Naive thymus-derived CD8-positive, alpha-beta T cell (primary cell): ENCODE measurements at regions not wholly inside any gene's neighbourhood (a gene's known extent, or its start where the extent isn't known, plus 50 kb on each side); places are given as distances from the start of the nearest gene placed in this dataset.

Experiments
- ATAC-seq, 2 donors: fragments of 150-1000 bp; cut with Tn5 transposase in 1 of 2; sonication (Bioruptor Pico), chemical (Tn5 transposase) in 1 of 2; 1 replicate in 1 of 2; 2 replicates in 1 of 2; pipeline ENCODE4 v1.10.0; 2021; ENCODE audit warnings: mild to moderate bottlenecking in 2 of 2, moderate library complexity in 2 of 2
- POLR2A ChIA-PET: fragments of 350-600 bp; sonication (Branson Sonifier 250); formaldehyde crosslinking; loops from one replicate; lab custom pipeline; 2021; ENCODE audit warnings: antibody characterized with exemption; lab: Charles Lee
- DNase-seq, 10 donors: peaks; one replicate each; pipeline versions ENCODE4 v3.0.0 to v3.0.0-alpha.2; 2020 to 2022
- H3K27ac Mint-ChIP-seq, 10 donors: one replicate each; pipeline ENCODE4 v1.8.0; 2020 to 2022; ENCODE audit warnings: mild to moderate bottlenecking in 10 of 10, mixed read lengths in 10 of 10, moderate library complexity in 4 of 10, inconsistent platforms in 1 of 10
- H3K27me3 Mint-ChIP-seq, 5 donors: one replicate each; pipeline ENCODE4 v1.8.0; 2021 to 2022; ENCODE audit warnings: mixed read lengths in 5 of 5
- H3K36me3 Mint-ChIP-seq, 3 donors: one replicate each; pipeline ENCODE4 v1.8.0; 2020 to 2022; ENCODE audit warnings: mixed read lengths in 3 of 3, mild to moderate bottlenecking in 2 of 3, inconsistent platforms in 1 of 3
- H3K4me1 Mint-ChIP-seq, 4 donors: one replicate each; pipeline ENCODE4 v1.8.0; 2021 to 2022; ENCODE audit warnings: mixed read lengths in 4 of 4
- H3K4me3 Mint-ChIP-seq, 10 donors: one replicate each; pipeline ENCODE4 v1.8.0; 2020 to 2022; ENCODE audit warnings: mild to moderate bottlenecking in 10 of 10, mixed read lengths in 10 of 10, moderate library complexity in 6 of 10, inconsistent platforms in 1 of 10
- H3K9me3 Mint-ChIP-seq, 9 donors: one replicate each; pipeline ENCODE4 v1.8.0; 2020 to 2022; ENCODE audit warnings: mixed read lengths in 9 of 9, mild to moderate bottlenecking in 3 of 9, inconsistent platforms in 1 of 9, moderate library complexity in 1 of 9

DNA sequence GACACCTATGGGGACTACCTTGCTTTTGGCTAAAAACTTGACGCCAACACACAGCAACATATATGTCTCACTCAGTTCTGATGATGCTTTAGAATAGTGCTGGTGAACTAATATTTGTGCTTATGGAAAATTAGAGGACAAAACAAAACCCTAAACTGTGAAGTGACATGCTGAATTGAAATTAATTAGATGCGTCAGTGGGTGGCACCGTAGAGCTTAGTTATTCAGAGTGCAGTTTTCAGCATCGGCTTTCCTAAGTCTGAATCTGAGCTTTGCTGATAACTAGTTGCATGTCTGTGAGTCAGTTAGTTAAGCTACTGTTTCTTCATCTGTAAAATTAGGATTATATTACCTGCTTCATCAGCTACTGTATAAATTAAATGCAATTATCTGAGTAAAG is 245.0 kb upstream of the SORCS1 start:
- DNase-seq (no peak), ATAC-seq (no peak)
- H3K27me3 Mint-ChIP-seq = no peaks in the 10 kb centered on the region
- no peaks in the 10 kb centered on the region for H3K4me1 Mint-ChIP-seq
- POLR2A ChIA-PET = no interaction called here
- peaks cover 0 to 7% (median 0%) of the 10 kb centered on the region in 3 donors for H3K36me3 Mint-ChIP-seq
- no peak overlapping the region for H3K4me3 Mint-ChIP-seq
- H3K27ac Mint-ChIP-seq = no peak overlapping the region
- H3K9me3 Mint-ChIP-seq = peaks cover 0 to 20% (median 4%) of the 10 kb centered on the region in 9 donors

GRCh38 chr10:107398115-107398514 is 233.6 kb upstream of the SORCS1 start:
- POLR2A ChIA-PET = no interaction called here
- H3K27ac Mint-ChIP-seq = no peak overlapping the region

GRCh38 chr10:107391901-107392300 is 227.4 kb upstream of the SORCS1 start:
- no peak overlapping the region for H3K27ac Mint-ChIP-seq
- no peak for ATAC-seq
- DNase-seq = no peak
- H3K36me3 Mint-ChIP-seq = no peaks in the 10 kb centered on the region
- POLR2A ChIA-PET = no interaction called here
- no peaks in the 10 kb centered on the region for H3K27me3 Mint-ChIP-seq
- H3K9me3 Mint-ChIP-seq = peaks cover 0 to 23% (median 4%) of the 10 kb centered on the region in 9 donors
- H3K4me1 Mint-ChIP-seq = no peaks in the 10 kb centered on the region
- H3K4me3 Mint-ChIP-seq = no peak overlapping the region

More at GRCh38 chr10:107398115-107398514, 233.6 kb upstream of the SORCS1 start:
- Mint-ChIP-seq H3K4me1 (no peaks in the 10 kb centered on the region), H3K36me3 (no peaks in the 10 kb centered on the region), H3K27me3 (no peaks in the 10 kb centered on the region), H3K4me3 (no peak overlapping the region), H3K9me3 (peaks cover 1 to 38% (median 9%) of the 10 kb centered on the region in 9 donors)
- no peak for ATAC-seq
- DNase-seq = no peak

DNA sequence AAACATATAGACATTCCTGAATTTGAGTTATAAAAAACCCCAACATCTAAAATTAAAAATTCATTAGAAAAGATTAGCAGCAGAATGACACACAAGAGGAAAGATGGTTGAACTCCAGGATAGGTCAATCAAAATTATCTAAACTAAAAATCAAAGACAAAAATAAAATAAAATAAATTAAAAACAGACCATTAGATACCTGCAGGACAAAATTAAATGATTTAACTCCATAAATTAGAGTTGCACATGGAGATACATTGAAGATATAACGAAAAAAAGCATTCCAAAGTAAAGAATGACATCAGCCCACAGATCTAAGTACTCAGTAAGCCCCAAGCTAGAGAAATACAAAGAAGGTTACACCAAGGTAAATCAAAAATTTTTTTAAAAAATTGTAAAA is 226.1 kb upstream of the SORCS1 start:
- Mint-ChIP-seq H3K4me3 (no peak overlapping the region), H3K4me1 (no peaks in the 10 kb centered on the region), H3K36me3 (no peaks in the 10 kb centered on the region), H3K9me3 (peaks cover 0 to 15% (median 2%) of the 10 kb centered on the region in 9 donors), H3K27me3 (no peaks in the 10 kb centered on the region), H3K27ac (no peak overlapping the region)
- POLR2A ChIA-PET = no interaction called here
- ATAC-seq (no peak), DNase-seq (no peak)

DNA sequence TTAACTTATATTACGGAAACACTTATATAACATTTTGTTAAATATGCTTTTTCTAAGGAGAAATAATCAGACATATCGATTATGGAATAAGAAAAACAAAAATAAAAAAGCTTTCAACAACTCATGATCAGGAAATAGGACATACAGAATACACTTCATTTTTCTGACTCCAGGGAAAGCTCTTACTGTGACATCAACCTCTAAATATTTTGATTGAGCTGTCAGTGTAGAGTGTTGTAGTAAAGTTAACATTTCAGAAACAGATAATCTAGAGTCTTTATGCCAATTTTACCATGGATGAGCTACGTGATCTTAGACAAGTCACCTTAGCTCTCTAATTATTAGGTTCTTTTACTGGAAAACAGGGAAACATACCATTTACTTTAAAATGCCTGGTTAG is 218.9 kb upstream of the SORCS1 start:
- no peaks in the 10 kb centered on the region for H3K36me3 Mint-ChIP-seq
- POLR2A ChIA-PET = no interaction called here
- no peak for DNase-seq
- no peaks in the 10 kb centered on the region for H3K27me3 Mint-ChIP-seq
- H3K4me1 Mint-ChIP-seq = no peaks in the 10 kb centered on the region
- no peak for ATAC-seq
- no peak overlapping the region for H3K4me3 Mint-ChIP-seq
- H3K27ac Mint-ChIP-seq = no peak overlapping the region
- peaks cover 0 to 31% (median 5%) of the 10 kb centered on the region in 9 donors for H3K9me3 Mint-ChIP-seq

GRCh38 chr10:107379601-107380000 is 215.1 kb upstream of the SORCS1 start:
- Mint-ChIP-seq H3K4me3 (no peak overlapping the region), H3K4me1 (no peaks in the 10 kb centered on the region), H3K36me3 (no peaks in the 10 kb centered on the region), H3K9me3 (peaks cover 0 to 14% (median 2%) of the 10 kb centered on the region in 9 donors), H3K27ac (no peak overlapping the region), H3K27me3 (no peaks in the 10 kb centered on the region)
- ATAC-seq = no peak
- POLR2A ChIA-PET = no interaction called here
- DNase-seq = no peak

- Mint-ChIP-seq H3K4me3 (no peak overlapping the region), H3K4me1 (peaks cover 0 to 2% (median 0%) of the 10 kb centered on the region in 4 donors), H3K27ac (no peak overlapping the region), H3K27me3 (no peaks in the 10 kb centered on the region), H3K36me3 (no peaks in the 10 kb centered on the region), H3K9me3 (peaks cover 0 to 4% (median 0%) of the 10 kb centered on the region in 9 donors)
- ATAC-seq (no peak), DNase-seq (no peak)
- POLR2A ChIA-PET = no interaction called here
Observed at GRCh38 chr10:107371801-107372200, 207.3 kb upstream of the SORCS1 start.

GRCh38 chr10:107364872-107365271 is 200.4 kb upstream of the SORCS1 start:
- no peaks in the 10 kb centered on the region for H3K36me3 Mint-ChIP-seq
- no peaks in the 10 kb centered on the region for H3K27me3 Mint-ChIP-seq
- no peak for DNase-seq
- ATAC-seq = no peak
- no peak overlapping the region for H3K4me3 Mint-ChIP-seq
- POLR2A ChIA-PET = no interaction called here
- H3K9me3 Mint-ChIP-seq = peaks cover 0 to 13% (median 2%) of the 10 kb centered on the region in 9 donors
- peaks cover 0 to 2% (median 0%) of the 10 kb centered on the region in 4 donors for H3K4me1 Mint-ChIP-seq
- H3K27ac Mint-ChIP-seq = no peak overlapping the region

DNA sequence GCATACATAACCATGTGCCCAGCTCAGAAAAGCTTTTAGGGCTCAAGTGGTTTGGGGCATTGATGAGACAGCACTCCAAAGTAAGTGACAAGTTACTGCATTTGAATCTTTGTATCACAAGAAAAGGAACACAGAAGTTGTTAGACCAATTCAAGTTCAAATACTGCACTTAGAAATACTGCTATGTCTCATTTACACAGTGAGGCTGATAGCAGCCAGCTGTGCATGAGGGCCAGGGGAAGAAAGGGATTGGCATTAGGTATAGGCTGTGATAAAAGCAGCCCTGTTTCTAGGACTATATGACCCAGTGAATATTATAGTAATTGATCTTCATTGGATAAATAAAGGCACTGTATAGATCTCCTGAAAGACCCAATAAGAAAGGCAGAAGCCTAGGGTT is 197.8 kb upstream of the SORCS1 start:
- DNase-seq (no peak), ATAC-seq (no peak)
- H3K9me3 Mint-ChIP-seq = peaks cover 0 to 25% (median 4%) of the 10 kb centered on the region in 9 donors
- H3K4me3 Mint-ChIP-seq = no peak overlapping the region
- peaks cover 0 to 4% (median 0%) of the 10 kb centered on the region in 3 donors for H3K36me3 Mint-ChIP-seq
- H3K27me3 Mint-ChIP-seq = no peaks in the 10 kb centered on the region
- no peaks in the 10 kb centered on the region for H3K4me1 Mint-ChIP-seq
- no peak overlapping the region for H3K27ac Mint-ChIP-seq
- POLR2A ChIA-PET = no interaction called here

DNA sequence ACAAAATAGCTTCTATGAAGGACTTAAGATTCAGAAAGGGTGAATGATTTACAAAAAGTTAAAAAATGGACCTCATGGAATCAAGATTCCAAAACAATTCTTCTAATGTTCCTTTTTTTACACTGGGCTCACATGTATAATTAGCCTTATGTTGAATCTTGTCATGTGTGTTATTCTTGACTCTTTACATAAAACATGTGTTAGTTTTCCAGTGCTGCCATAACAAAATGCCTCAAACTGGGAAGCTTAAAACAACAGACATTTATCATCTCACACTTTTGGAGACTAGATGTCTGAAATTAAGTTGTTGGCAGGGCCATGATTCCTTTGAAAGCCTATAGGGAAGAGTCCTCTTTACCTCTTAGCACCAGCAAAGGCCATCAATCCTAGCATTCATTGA is 192.5 kb upstream of the SORCS1 start:
- Mint-ChIP-seq H3K4me1 (no peaks in the 10 kb centered on the region), H3K27me3 (no peaks in the 10 kb centered on the region), H3K36me3 (peaks cover 0 to 4% (median 0%) of the 10 kb centered on the region in 3 donors), H3K27ac (no peak overlapping the region), H3K4me3 (no peak overlapping the region), H3K9me3 (peaks cover 0 to 17% (median 10%) of the 10 kb centered on the region in 9 donors)
- DNase-seq (no peak), ATAC-seq (no peak)
- POLR2A ChIA-PET = no interaction called here

- H3K27ac Mint-ChIP-seq = no peak overlapping the region
- POLR2A ChIA-PET = no interaction called here
- ATAC-seq (no peak), DNase-seq (no peak)
- peaks cover 0 to 4% (median 0%) of the 10 kb centered on the region in 3 donors for H3K36me3 Mint-ChIP-seq
- H3K9me3 Mint-ChIP-seq = peaks cover 0 to 17% (median 10%) of the 10 kb centered on the region in 9 donors
- H3K27me3 Mint-ChIP-seq = no peaks in the 10 kb centered on the region
- no peak overlapping the region for H3K4me3 Mint-ChIP-seq
- H3K4me1 Mint-ChIP-seq = no peaks in the 10 kb centered on the region
Observed at GRCh38 chr10:107356396-107356795, 191.9 kb upstream of the SORCS1 start.

DNA sequence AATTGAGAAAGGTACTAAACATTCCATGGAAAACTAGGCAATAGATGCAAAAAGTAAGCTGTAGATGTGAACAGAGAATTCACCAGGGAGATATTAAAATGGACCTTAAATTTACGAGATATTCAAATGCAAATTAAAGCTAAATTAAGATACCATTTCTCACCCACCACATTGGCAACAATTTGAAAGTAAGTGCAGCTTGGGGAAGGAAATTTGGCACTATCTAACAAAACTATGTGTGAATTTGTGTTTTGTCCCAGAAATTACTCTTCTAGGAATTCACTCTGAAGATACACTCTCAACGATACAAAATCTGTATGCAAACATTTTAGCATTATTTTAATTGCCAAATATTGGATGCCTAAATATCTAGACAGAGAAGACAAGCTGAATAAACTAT is 178.2 kb upstream of the SORCS1 start:
- Mint-ChIP-seq H3K36me3 (no peaks in the 10 kb centered on the region), H3K4me3 (no peak overlapping the region), H3K27me3 (no peaks in the 10 kb centered on the region), H3K9me3 (peaks cover 0 to 30% (median 4%) of the 10 kb centered on the region in 9 donors), H3K4me1 (no peaks in the 10 kb centered on the region), H3K27ac (no peak overlapping the region)
- ATAC-seq = no peak
- DNase-seq = no peak
- POLR2A ChIA-PET = no interaction called here

DNA sequence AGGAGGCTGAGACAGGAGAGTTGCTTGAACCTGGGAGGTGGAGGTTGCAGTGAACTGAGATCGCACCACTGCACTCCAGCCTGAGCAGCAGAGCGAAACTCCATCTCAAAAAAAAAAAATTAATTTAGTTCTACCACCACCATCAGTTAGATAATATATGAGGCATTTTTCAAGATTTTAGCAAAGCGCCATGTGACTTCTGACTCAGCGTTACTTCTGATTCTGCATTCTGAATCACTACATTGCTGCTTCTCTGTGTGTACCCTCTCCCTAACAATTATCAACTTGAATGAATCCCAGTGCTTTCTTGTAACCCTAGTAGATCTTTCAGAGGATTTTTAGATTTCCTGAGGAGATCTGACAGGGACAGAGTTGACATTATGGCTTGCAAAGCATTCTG is 176.8 kb upstream of the SORCS1 start:
- no peaks in the 10 kb centered on the region for H3K4me1 Mint-ChIP-seq
- no peak overlapping the region for H3K27ac Mint-ChIP-seq
- no peak for ATAC-seq
- H3K4me3 Mint-ChIP-seq = no peak overlapping the region
- peaks cover 0 to 20% (median 4%) of the 10 kb centered on the region in 9 donors for H3K9me3 Mint-ChIP-seq
- H3K36me3 Mint-ChIP-seq = no peaks in the 10 kb centered on the region
- POLR2A ChIA-PET = no interaction called here
- no peaks in the 10 kb centered on the region for H3K27me3 Mint-ChIP-seq
- DNase-seq = no peak

DNA sequence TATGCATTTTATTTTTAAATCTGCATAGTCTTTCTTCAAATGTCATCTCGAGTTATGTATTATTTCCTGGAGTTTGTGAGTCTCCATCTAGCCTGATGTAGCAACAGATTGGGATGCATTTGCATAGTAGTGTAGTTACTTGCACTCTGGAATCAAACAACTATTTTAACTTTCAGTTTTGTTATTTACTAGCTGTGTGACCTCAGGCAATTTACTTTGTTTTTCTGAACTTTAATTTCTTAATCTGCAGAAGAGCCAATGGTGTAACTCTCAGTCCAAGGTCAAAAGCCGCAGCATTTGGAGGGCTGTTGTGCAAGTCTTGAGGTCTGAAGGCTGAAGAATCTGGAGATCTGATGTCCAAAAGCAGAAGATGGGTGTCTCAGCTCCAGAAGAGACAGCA is 175.8 kb upstream of the SORCS1 start:
- no peak for ATAC-seq
- H3K27ac Mint-ChIP-seq = no peak overlapping the region

More for the DNA sequence above, 175.8 kb upstream of the SORCS1 start:
- Mint-ChIP-seq H3K4me1 (no peaks in the 10 kb centered on the region), H3K36me3 (no peaks in the 10 kb centered on the region), H3K4me3 (no peak overlapping the region), H3K27me3 (no peaks in the 10 kb centered on the region), H3K9me3 (peaks cover 0 to 19% (median 8%) of the 10 kb centered on the region in 9 donors)
- POLR2A ChIA-PET = no interaction called here
- no peak for DNase-seq
